NCI-H524 (cell line): ENCODE measurements at regions not wholly inside any gene's neighbourhood (a gene's known extent, or its start where the extent isn't known, plus 50 kb on each side); places are given as distances from the start of the nearest gene placed in this dataset.
"Not testable (repeated sequence)": the region's sequence is repeated elsewhere in the genome, so short reads cannot be mapped to it uniquely, and the experiment has no call there.

ENCODE experiments used
- DNase-seq, 2 experiments: peaks; one replicate each; lab custom pipeline; 2025; lab: John Stamatoyannopoulos, UW

GRCh38 chr1:168490306-168490705 lies 53.5 kb downstream of the XCL2 start:
- DNase-seq: no peak

GRCh38 chr1:168488138-168488537 lies 55.7 kb downstream of the XCL2 start:
- peak; percentile 41 to 68 for DNase-seq

GRCh38 chr1:168486820-168487219 lies 57.0 kb downstream of the XCL2 start:
- not testable (repeated sequence) for DNase-seq

- DNase-seq: no peak
Observed at GRCh38 chr1:168485048-168485447, 58.7 kb downstream of the XCL2 start.

GRCh38 chr1:168484083-168484482 lies 59.7 kb downstream of the XCL2 start:
- no peak for DNase-seq

- DNase-seq: no peak
Observed at GRCh38 chr1:168483539-168483938, 60.3 kb downstream of the XCL2 start.

GRCh38 chr1:168482106-168482505 lies 61.7 kb downstream of the XCL2 start:
- peak; percentile 7 to 14 for DNase-seq

- DNase-seq: no peak
Observed at GRCh38 chr1:168481586-168481985, 62.2 kb downstream of the XCL2 start.

- no peak for DNase-seq
Observed at GRCh38 chr1:168480997-168481396, 62.8 kb downstream of the XCL2 start.

GRCh38 chr1:168477792-168478191 lies 66.0 kb downstream of the XCL2 start:
- DNase-seq: no peak

- no peak for DNase-seq
Observed at GRCh38 chr1:168476588-168477385, 67.0 kb downstream of the XCL2 start.

- no peak for DNase-seq
Observed at GRCh38 chr1:168474322-168474721, 69.5 kb downstream of the XCL2 start.

- no peak for DNase-seq
Observed at GRCh38 chr1:168473126-168473525, 70.7 kb downstream of the XCL2 start.

- no peak for DNase-seq
Observed at GRCh38 chr1:168472223-168472622, 71.6 kb downstream of the XCL2 start.

- DNase-seq: no peak
Observed at GRCh38 chr1:168470901-168471431, 72.8 kb downstream of the XCL2 start.

GRCh38 chr1:168469690-168470089 lies 74.1 kb downstream of the XCL2 start:
- peak in 1 of 2 experiments; percentile 45 for DNase-seq

GRCh38 chr1:168468822-168469221 lies 75.0 kb downstream of the XCL2 start:
- DNase-seq: no peak

- DNase-seq: no peak
Observed at GRCh38 chr1:168468042-168468809, 75.6 kb downstream of the XCL2 start.

- DNase-seq: no peak
Observed at GRCh38 chr1:168467452-168467851, 76.3 kb downstream of the XCL2 start.

GRCh38 chr1:168466714-168467131 lies 77.1 kb downstream of the XCL2 start:
- no peak for DNase-seq

GRCh38 chr1:168466092-168466713 lies 77.6 kb downstream of the XCL2 start:
- peak; percentile 74 to 90 for DNase-seq

GRCh38 chr1:168461108-168461507 lies 82.7 kb downstream of the XCL2 start:
- DNase-seq: not testable (repeated sequence)
